GM19240 (cell line): ENCODE measurements at regions not wholly inside any gene's neighbourhood (a gene's known extent, or its start where the extent isn't known, plus 50 kb on each side); places are given as distances from the start of the nearest gene placed in this dataset.

Experiments
- DNase-seq: peaks from one replicate; pipeline ENCODE4 v3.0.0; 2011; ENCODE audit warnings: low spot score; ENCODE audit not compliant: insufficient read length

DNA sequence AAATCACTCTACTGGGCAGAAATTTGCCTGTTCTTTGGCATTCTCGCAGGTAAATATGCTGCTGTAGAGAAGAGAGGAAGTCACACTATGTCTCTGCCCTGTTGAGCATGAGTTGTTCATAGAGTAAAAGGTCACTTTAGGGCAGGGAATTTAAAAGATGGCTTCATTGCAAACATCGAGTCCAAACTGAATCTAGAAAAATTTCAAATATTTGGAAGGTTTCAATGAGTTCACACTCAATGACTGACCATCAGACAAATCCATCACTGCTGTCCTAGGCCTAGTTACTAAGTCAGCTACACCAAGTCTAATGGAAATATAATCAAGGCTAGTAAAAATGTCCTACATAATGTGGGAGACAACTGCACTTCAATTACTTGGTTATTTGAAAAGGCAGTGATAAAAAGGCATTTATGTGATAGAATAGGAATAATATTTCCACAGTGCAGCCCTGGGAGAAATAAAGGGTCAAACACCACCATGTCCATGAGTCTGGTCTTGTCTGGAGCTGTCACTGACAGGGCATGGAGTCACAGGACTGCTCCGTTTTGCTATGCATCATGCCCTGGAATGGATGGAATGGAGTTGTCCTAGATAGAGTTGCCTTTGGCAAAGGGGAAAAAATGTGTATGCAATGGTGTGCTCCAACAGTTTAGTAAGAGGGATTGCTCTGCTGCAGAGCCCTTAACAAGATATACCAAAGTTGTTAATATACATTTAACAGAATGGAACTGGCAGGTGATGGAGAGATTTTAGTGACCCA lies 218.5 kb upstream of the DAPK1 start:
- no peak for DNase-seq

DNA sequence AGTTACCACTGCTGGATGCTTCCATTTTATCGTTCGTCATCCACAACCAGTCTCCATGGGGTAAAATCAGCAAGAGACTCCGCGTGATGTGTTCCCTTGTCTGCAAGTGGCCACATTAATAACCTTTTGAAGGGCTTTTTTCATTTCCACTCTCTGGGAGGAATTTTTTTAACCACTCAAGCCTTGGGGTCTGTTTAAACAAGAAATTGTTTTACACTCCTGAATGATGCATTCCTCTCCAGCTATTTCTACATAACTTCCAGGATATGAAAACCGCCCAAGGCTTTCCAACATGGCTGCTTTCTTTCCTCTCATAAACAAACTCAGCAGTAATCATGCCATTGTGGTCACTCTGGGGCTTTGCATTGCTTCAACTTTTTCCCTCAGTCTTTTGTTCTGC lies 217.2 kb upstream of the DAPK1 start:
- no peak for DNase-seq

DNA sequence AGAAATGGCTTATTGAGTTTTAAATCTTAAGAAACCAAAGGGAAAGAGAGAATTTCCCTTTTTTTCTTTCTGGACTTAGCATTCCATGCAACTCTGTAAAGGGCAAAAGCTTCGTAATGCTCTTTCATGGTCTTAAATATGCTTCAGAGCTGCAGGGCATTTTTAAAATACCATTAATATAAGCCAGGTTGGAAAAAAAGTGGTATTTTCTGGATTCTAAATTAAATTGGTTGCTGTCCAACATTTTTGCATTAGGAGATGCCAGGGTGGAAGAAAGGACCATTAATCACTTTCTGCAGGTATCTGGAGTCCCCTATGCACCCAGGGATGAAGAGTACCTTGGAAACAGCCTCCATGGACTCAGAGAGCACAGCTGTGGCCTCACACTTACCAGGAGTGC lies 215.1 kb upstream of the DAPK1 start:
- DNase-seq = no peak

DNA sequence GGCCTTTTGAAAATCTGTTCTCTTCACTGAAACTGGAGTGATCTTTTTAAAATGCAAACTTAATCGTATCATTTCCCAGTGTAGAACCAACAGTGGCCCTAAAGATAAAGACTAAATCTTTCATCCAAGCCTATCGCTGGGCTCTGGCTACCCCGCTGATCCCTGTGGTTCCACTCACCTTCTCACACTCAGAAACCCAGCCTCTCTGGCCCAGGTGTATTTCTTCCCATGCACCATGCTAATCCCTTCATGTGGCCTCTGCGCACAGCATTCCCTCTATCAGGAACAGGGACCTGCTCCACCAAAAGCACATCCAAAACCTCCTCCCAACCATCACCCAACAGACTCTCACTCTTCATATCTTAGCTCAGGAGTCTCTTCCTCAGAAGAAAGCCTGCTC lies 214.1 kb upstream of the DAPK1 start:
- DNase-seq = no peak

DNA sequence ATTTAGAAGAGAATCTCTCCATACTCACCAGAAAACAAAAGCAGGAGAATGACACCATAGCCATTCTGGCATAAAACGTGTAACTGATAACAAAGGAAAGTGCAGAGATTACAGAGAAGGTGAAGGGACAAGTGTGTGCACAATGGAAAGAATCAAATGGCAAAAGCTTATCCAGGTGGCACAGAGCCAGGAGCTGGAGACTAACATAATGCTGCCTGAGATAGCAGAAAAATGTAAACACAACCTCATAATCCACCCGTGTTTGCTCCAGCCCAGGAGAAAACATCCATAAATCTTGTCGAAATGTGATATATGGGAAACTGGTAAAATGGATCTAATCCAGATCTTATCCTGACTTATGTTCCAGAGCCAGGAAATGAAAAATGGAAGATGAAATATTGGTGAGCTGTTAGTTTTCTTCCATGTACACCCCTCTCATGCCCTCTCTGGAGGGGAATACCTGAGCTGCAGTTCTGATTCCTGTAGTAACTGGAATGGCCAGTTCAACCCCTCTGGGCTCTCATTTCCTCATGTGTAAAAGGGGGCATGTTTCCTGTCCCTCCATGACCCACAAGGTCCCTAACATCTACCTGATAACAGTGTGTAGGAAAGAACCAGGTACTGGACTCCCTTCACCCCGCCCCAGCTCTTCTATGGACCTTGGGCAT lies 212.3 kb upstream of the DAPK1 start:
- no peak for DNase-seq

DNA sequence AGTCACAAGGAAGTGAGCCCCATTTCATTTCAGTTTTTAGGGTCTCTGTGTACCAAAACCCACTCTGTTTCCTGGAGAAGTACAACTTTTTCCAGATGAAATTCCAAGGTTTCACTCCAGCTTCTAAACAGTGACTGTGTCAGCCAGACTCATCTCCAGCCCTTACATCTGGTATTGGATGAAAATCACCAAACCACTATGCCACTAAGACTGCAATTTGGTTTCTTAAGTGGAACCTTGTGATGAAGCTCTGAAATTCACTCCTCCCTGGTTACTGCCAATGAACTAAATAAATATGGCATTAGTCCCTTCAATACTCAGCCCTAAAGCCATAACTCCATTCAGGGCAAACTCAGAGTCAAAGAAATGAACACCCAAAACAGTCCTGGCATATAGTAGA lies 211.2 kb upstream of the DAPK1 start:
- DNase-seq = no peak

DNA sequence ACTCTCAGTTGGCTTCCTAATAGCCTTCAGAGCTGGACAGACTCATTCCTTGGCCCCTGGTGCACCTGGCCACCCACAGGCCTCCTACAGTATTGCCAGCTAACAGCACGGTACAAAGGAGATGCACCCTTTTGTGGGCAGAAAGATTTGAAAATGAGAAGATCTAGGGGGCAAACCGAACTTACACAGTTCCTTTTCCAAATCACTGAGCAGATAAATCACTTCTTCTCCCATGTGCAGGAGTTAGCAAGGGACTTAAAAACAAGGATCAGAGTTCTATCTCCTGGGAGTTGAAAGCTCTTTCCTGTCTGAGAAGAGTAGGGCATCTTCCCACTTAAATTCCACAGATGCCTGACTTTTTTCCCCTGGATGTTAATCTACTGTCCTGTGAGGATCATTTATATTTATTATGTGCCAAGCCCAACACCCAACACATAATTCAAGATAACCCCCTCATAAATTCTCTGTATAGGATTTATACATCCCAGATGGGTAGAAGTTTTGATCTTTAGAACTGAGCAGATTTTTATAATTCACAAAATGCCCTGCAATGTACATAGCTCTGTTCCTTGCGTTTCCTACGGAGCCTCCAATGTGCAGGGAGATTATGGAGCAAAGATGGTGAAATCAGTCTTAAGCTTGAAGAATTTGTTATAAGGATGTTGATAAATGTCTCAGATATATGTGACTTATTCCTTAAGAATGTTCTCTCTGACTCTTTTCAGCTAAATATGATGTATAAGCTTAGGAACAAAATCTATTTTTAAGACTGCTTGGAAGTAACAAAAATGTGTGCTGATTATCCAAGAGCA lies 207.2 kb upstream of the DAPK1 start:
- no peak for DNase-seq

DNA sequence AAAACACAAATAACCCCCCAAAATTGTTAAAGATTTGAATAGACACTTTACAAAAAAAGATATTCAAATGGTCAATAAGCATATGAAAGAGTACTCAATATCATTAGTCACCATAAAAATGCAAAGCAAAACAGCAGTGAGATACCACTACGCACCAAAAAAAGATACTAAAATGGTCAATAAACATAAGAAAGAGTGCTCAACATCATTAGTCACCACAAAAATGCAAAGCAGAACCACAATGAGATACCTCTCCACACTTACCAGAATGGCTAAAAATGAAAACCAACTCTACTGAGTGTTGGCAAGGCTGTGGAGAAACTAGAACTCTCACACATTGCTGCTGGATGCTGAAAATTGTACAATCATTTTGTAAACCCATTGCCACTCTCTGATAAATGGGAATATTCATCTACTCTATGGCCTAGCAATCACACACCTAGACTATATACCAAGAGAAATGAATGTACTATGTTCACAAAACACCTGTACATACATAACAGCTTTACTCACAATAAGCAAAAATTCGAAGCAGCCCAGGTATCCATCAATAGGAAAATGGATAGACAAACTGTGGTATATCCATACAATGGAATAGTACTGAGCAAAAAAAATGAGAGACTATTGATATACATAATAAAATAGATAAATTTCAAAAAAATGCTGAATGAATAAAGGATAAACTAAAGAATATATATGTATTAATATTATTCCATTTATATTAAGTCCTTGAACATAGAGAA lies 205.0 kb upstream of the DAPK1 start:
- DNase-seq = no peak

DNA sequence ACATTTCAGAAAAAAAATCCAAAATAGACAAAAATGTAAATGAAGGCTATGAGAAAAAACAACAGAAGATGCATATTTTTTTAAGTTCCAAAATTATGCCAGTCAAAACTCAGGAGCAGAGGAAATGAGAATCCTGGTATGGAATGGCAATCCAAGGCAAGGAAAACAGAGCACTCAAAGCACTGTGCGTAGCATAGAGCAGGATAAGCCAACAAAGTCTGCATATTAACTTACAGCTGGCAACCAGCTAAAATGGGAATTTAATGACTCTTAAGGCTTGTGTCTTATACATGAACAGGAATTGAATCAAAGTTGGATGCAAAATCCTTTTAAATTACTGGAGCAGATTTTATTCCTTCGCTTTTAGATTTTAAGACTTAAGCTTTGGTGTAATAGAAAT lies 203.5 kb upstream of the DAPK1 start:
- no peak for DNase-seq

DNA sequence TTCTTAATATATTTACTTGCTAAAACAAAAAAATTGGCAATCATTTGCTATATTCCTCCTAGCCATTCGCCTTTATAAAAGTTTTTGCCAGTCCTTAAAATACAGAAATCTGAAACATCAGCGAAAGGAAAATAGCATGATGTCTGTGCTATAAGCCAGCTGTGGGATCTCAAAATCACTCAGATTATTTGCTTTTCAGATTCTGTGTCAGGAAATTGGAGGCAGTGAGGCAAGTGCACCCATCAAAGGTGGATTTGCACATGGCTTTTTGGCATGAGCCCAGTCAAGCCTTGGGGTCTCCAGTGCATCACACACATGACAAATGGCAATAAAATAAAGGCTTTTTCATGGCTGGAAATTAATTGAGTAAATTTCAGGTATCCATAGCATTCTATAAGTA lies 196.8 kb upstream of the DAPK1 start:
- no peak for DNase-seq

DNA sequence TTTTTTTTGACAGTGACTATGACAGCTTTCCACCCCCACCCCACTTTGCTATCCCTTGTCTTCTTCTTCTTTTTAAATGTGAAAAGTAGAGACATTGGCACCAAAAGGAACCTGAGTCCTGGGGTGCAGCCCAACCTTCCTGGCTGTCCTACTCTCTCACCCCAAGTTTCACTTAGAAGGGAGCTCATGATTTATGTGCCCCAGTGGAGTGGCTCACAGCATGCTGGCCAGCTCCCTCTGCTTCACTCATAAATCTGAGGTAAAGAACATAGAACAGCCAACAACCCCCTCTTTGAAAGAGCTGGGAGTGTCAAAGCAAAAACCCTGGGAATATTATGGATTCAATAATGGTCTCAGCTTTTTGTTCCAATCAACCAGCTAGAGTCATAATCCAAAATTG lies 196.3 kb upstream of the DAPK1 start:
- DNase-seq = no peak

DNA sequence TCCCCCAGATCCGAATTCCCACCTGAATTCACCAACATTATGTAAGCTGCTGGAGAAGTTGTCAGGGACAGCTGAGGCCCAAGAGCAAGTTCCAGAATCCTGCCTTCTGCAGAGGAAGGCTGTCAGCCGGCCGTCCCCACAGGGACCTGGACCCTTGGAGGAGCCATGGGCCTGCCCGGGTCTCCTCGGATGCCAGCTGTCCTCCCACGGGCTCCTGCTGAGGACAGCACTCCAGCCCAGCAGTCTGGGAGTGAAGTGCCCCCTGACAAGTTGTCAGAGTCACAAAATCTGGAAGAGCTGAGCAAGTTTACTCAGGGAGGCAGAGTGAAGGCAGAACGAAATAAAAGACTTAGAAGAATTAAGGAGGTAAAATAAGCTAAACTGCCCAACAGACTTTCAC lies 192.5 kb upstream of the DAPK1 start:
- DNase-seq = no peak

DNA sequence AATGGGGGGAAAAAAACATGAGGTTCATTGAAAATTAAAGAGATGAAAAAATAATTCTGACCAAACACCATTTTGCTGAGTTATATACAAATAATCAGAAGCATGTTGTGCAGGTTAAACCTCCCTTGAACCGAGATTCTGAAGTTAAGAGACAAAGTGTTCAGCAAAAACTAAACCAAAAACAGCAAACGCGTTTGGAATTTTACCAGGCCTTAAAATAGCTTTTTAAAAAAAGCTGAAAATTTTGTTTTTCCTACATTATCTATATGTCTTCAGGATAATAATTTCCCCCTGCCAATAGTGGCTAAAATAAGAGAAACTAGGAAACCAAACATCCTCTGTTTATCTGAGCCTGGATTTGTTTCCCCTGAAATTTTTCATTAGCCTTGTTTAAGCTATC lies 191.7 kb upstream of the DAPK1 start:
- DNase-seq = no peak

DNA sequence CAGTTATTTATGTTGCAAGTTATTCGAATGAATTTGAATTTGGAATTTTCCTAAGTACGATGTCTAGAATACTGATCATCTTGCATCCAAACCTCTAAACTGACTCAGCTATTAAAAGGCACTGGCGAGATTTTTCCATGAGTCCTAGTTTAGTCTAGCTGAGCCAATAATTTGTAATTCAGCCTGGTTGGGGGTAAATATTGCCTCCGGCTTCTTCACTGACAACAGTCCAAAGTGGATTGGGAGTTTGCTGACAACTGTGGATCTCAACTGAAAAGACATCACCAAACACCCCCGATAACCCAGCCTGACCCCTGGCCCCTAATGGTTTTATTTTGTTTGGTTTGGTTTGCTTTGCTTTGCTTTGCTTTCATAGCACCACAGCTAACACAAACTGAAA lies 189.8 kb upstream of the DAPK1 start:
- DNase-seq = no peak

DNA sequence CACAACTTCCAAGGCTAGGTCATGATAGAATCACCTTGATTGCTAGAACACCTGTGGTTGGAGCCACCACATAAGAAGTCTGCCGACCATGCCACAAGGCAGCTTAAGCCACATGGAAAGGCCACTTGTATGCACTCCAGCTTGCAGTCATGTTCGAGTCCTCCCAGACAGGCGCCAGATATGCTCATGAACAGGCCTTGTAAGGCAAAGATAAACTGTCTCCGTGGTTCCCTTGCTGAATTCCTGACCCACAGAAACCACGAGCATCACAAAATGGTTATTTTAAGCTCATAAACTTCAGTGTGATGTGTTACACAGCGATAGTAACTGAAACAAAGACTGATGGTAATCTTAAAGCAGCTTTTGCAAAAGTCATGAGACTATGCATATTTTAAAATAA lies 188.4 kb upstream of the DAPK1 start:
- no peak for DNase-seq

DNA sequence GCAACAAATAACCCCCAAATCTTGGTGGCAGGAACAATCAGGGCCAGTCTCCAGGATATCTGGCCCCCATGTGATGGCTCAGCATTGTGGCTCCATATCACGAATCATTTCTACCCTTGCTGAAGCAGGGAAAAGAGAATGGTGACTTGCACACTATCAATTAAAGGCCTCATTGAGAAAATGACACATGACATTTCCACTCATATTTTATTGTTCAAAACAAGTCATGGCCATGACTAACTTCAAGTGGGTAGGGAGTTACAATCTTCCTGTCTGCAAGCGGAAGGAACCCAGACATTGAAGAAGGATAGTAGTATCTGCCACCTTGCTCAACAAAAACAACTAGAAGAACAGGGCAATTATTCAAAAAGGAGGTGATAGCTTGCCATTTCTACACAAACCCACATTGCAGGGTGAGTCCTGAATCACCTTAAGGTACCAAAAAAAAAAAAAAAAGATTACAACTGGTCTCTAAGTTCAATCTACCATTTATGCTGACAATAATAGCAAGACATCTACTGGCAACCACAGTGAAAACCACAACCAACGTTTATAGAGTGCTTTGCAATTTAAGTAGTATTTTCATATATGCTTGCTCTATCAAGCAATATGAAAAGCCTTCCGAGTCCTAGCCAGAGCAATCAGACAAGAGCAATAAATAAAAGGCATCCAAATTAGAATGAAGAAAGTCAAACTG lies 186.7 kb upstream of the DAPK1 start:
- no peak for DNase-seq

DNA sequence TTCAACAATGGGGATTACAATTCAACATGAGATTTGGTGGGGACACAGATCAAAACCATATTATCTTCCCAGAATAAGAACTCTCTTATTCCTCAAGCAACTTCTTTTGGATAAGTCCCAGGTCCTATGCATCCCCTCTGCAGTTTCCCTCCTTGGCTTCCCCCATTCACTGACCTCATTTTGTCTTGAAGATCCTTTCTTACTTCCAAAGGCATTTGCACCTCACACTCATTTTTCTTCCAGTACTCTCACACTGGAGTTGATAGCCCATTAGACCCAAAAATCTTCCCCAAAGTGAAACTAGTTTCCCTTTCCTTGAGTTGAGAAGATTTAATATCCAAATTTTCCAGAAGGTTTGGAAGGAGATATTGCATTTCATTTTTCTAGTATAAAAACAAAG lies 178.0 kb upstream of the DAPK1 start:
- no peak for DNase-seq

DNA sequence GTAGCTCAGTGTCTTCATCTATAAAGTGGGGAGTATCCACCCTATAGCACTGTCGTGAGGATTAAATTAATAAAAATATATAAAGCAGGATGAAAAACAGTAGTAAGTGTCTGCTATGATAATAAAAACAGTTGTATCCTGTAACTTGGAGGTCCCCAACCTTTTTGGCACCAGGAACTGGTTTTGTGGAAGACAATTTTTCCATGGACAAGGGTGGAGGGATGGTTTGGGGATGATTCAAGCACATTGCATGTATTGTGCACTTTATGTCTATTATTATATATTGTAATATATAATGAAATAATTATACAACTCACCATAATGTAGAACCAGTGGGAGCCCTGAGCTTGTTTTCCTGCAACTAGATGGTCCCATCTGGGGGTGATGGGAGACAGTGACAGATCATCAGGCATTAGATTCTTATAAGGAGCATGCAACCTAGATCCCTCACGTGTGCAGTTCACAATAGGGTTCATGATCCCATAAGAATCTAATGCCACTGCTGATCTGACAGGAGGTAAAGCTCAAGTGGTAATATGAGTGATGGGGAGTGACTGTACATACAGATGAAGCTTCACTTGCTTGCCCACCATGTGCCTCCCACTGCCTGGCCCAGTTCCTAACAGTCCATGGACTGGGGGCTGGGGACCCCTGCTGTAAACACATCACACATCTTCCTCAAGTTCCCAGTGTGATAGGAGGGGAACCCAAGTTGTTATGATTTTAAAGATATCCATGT lies 177.4 kb upstream of the DAPK1 start:
- no peak for DNase-seq

DNA sequence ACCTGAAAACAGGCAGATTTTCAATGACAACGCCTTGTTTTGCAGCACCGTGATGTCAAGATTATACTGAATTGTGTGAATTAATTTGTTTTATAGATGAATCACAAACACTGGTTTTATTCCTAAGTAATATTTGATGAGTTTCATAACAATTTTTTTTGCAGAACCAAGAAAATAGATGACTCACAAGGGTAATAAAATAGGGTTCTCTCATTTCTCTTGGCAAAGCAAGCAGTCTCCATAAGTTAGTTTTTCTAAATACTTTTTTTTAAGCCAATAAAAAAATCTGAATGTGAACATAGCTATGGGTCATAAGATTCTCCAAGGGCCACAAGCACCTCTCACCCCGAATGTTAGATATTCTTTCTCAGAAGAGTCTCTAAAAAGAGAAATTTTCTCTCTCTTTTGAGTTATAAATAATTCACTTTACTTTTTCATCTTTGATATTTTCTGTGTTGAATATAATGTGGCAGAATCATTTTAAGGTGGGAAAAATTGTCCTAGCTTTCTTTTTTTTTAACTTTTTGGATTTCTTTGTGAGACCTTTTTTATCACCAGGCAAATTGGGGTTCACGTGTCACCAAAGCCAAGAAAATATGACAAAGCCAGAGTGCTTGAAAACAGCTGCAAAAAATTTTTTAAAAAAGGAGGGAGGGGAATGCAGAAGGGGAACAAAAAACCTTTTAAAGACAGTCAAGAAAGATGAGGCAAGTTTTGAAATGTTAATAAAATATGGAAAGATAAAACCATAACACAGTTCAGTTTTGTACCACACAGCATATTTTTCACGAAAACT lies 174.6 kb upstream of the DAPK1 start:
- DNase-seq = no peak

DNA sequence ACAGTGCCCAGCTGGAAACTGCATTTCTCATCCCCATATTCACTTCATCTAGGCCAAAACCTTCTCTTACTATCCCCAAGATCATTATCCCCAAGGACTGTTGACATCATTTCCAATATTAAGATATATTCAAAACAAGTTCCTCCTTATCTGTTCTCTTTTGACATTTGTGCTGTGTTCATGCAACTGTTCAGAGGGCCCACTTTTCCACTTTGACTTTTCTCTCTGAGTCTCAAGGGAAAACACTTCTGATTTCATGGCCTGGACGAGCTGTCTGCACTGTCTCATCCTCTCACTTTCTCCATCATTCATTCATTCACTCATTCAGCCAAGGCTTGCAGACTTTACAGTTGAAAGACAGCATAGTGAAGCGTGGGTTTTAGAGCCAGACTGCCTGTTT lies 173.7 kb upstream of the DAPK1 start:
- DNase-seq = no peak
